Spleen (tissue), 11 donors: ENCODE measurements at regions not wholly inside any gene's neighbourhood (a gene's known extent, or its start where the extent isn't known, plus 50 kb on each side); places are given as distances from the start of the nearest gene placed in this dataset.

Experiments used
- DNase-seq: peaks from one replicate; pipeline ENCODE4 v3.0.0-alpha.2; 2020
- H3K27ac ChIP-seq, 8 donors: fragments of 200-600 bp; sonication (generic) in 7 of 8; 1 replicate in 4 of 8; 2 replicates in 4 of 8; pipeline versions ENCODE4 v1.5.0 to v1.8.0; 2016 to 2021; ENCODE audit warnings: inconsistent platforms in 4 of 8, mild to moderate bottlenecking in 4 of 8, moderate library complexity in 1 of 8
- H3K27me3 ChIP-seq, 7 donors: fragments of 200-600 bp; sonication (generic) in 6 of 7; replicated peaks in 1 of 7; 1 replicate in 4 of 7; 2 replicates in 3 of 7; pipeline versions ENCODE4 v1.5.0 to v1.8.0; 2016 to 2021; ENCODE audit warnings: inconsistent platforms in 3 of 7, mild to moderate bottlenecking in 1 of 7
- H3K36me3 ChIP-seq, 6 donors: fragments of 200-600 bp; sonication (generic) in 5 of 6; 1 replicate in 4 of 6; 2 replicates in 2 of 6; pipeline versions ENCODE4 v1.5.0 to v1.8.0; 2016 to 2021; ENCODE audit warnings: inconsistent platforms in 2 of 6
- H3K4me1 ChIP-seq, 6 donors: fragments of 200-600 bp; sonication (generic) in 5 of 6; 1 replicate in 3 of 6; 2 replicates in 3 of 6; pipeline versions ENCODE4 v1.5.0 to v1.8.0; 2016 to 2021; ENCODE audit warnings: inconsistent platforms in 3 of 6
- H3K4me3 ChIP-seq, 8 donors: fragments of 200-600 bp; sonication (generic) in 7 of 8; 1 replicate in 4 of 8; 2 replicates in 4 of 8; pipeline versions ENCODE4 v1.5.0 to v1.8.0; 2016 to 2021; ENCODE audit warnings: inconsistent platforms in 4 of 8, mild to moderate bottlenecking in 4 of 8, moderate library complexity in 2 of 8
- H3K9me3 ChIP-seq, 8 donors: fragments of 200-600 bp; sonication (generic) in 7 of 8; 1 replicate in 4 of 8; 2 replicates in 4 of 8; pipeline versions ENCODE4 v1.5.0 to v1.8.0; 2016 to 2021; ENCODE audit warnings: inconsistent platforms in 4 of 8
- CTCF ChIP-seq, 11 experiments: fragments of 200-600 bp in 7 of 11; fragments of 450-650 bp in 4 of 11; sonication (generic) in 4 of 11; IDR thresholded peaks in 8 of 11; conservative IDR thresholded peaks in 3 of 11; 1 replicate in 7 of 11; 2 replicates in 4 of 11; pipeline versions ENCODE4 v1.4.0 to v1.8.0; 2016 to 2021; ENCODE audit warnings: antibody characterized with exemption in 11 of 11, inconsistent platforms in 4 of 11, mild to moderate bottlenecking in 1 of 11
- POLR2A ChIP-seq, 3 donors: fragments of 450-650 bp; IDR thresholded peaks; one replicate each; pipeline ENCODE4 v1.5.1; 2017; ENCODE audit warnings: antibody characterized with exemption in 3 of 3, mild to moderate bottlenecking in 1 of 3
- POLR2AphosphoS5 ChIP-seq, 3 donors: sonication (generic); formaldehyde crosslinking; IDR thresholded peaks; one replicate each; pipeline ENCODE4 v1.5.1; 2017; ENCODE audit warnings: antibody characterized with exemption in 3 of 3
- WGBS, 5 donors: extraction: QIAGEN DNeasy Blood & Tissue Kit in 3 of 5; methylation state at CpG; one replicate each; pipeline versions ENCODE4 v1.1.5 to v1.1.7; 2013 to 2018; 5-methylcytosine and 5-hydroxymethylcytosine counted together
- intact Hi-C: fragments of 100-400 bp; cut with DNase I; formaldehyde crosslinking; loops from one replicate; pipeline ENCODE4 v1.15.0; 2023; ENCODE audit warnings: low total_unique reads
- donor health status: healthy with polysubstance abuse.
- donor health status: DM: no; HTN: no; CAD: no; lungs with moderate emphysema.
- donor health status: DM: no; HTN: no; CAD: no.
- donor health status: Bipolar disorder and iron deficiency.
- donor health status: healthy.
- donor health status: DM: no; HTN: no; CAD: no.
- donor health status: DM: yes; HTN: yes; CAD: no.

GRCh38 chr1:22373252-22373651, 78.4 kb upstream of the ZBTB40 start:
- Histone ChIP-seq H3K36me3 (no peaks in the 10 kb centered on the region), H3K4me1 (no peaks in the 10 kb centered on the region), H3K9me3 (peaks cover 0 to 7% (median 0%) of the 10 kb centered on the region in 8 donors), H3K27ac (no peak overlapping the region), H3K4me3 (no peak overlapping the region), H3K27me3 (peaks cover 0 to 46% (median 0%) of the 10 kb centered on the region in 7 donors)
- intact Hi-C loops: no loop called here
- TF ChIP-seq POLR2A (IDR thresholded peaks at IDR 0.05) (no peak), POLR2AphosphoS5 (IDR thresholded peaks at IDR 0.05) (no peak), CTCF (IDR thresholded peaks at IDR 0.05 in 8 of 11, conservative IDR thresholded peaks at IDR 0.05 in 3 of 11) (no peak)
- DNase-seq: no peak

- TF ChIP-seq POLR2AphosphoS5 (IDR thresholded peaks at IDR 0.05) (no peak), POLR2A (IDR thresholded peaks at IDR 0.05) (no peak), CTCF (IDR thresholded peaks at IDR 0.05 in 8 of 11, conservative IDR thresholded peaks at IDR 0.05 in 3 of 11) (no peak)
- H3K4me1 ChIP-seq: no peaks in the 10 kb centered on the region
- 55 to 84% (median 73%) methylated on average over 1 of the region's 1 CpG for WGBS, 5 donors
- intact Hi-C loops: no loop called here
- no peak overlapping the region for H3K4me3 ChIP-seq
- peaks cover 0 to 40% (median 0%) of the 10 kb centered on the region in 7 donors for H3K27me3 ChIP-seq
- no peak overlapping the region for H3K27ac ChIP-seq
- peaks cover 0 to 7% (median 0%) of the 10 kb centered on the region in 8 donors for H3K9me3 ChIP-seq
- no peak for DNase-seq
- H3K36me3 ChIP-seq: no peaks in the 10 kb centered on the region
These were observed 77.7 kb upstream of the ZBTB40 start for GRCh38 chr1:22374001-22374400.

DNA sequence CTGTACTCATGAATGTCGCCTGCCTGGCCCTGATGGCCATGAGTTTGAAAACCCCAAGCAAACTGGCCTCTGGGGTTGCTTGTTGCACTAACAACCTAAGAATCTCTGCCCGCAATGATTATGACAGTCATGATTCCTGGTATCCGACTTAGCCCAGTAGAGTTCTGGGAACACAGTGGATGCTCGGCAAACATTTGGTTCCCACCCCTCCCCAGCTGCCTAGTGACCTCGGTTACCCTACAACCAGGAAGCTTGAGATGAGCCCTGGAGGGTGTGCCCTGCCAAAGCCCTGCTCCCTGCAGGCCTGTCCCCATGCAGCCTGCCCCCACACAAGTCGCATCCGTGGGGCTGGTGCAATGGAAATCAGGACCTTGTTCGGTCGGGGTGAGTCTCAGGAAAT, 76.0 kb upstream of the ZBTB40 start:
- Histone ChIP-seq H3K27ac (peak overlapping the region in 1 of 8 donors; percentile 21), H3K36me3 (no peaks in the 10 kb centered on the region), H3K27me3 (peaks cover 0 to 41% (median 0%) of the 10 kb centered on the region in 7 donors), H3K4me3 (no peak overlapping the region), H3K4me1 (no peaks in the 10 kb centered on the region), H3K9me3 (peaks cover 0 to 7% (median 0%) of the 10 kb centered on the region in 8 donors)
- intact Hi-C loops: no loop called here
- TF ChIP-seq POLR2A (IDR thresholded peaks at IDR 0.05): no peak
- no peak for TF ChIP-seq CTCF (IDR thresholded peaks at IDR 0.05 in 8 of 11, conservative IDR thresholded peaks at IDR 0.05 in 3 of 11)
- TF ChIP-seq POLR2AphosphoS5 (IDR thresholded peaks at IDR 0.05): no peak
- no peak for DNase-seq
- WGBS, 5 donors: 73 to 79% (median 78%) methylated on average over 9 of the region's 9 CpGs

- H3K4me1 ChIP-seq: no peaks in the 10 kb centered on the region
- TF ChIP-seq POLR2AphosphoS5 (IDR thresholded peaks at IDR 0.05): no peak
- TF ChIP-seq POLR2A (IDR thresholded peaks at IDR 0.05): no peak
- no peak for TF ChIP-seq CTCF (IDR thresholded peaks at IDR 0.05 in 8 of 11, conservative IDR thresholded peaks at IDR 0.05 in 3 of 11)
- no peak overlapping the region for H3K4me3 ChIP-seq
- peak overlapping the region in 1 of 8 donors; percentile 21 for H3K27ac ChIP-seq
- H3K36me3 ChIP-seq: no peaks in the 10 kb centered on the region
- peaks cover 0 to 42% (median 0%) of the 10 kb centered on the region in 7 donors for H3K27me3 ChIP-seq
- DNase-seq: no peak
- intact Hi-C loops: no loop called here
- peaks cover 0 to 7% (median 0%) of the 10 kb centered on the region in 8 donors for H3K9me3 ChIP-seq
- 66 to 82% (median 72%) methylated on average over 5 of the region's 5 CpGs for WGBS, 5 donors
These were observed 75.7 kb upstream of the ZBTB40 start for GRCh38 chr1:22376001-22376400.
